ENCODE measurements at regions not wholly inside any gene's neighbourhood (a gene's known extent, or its start where the extent isn't known, plus 50 kb on each side); places are given as distances from the start of the nearest gene placed in this dataset.

DNA sequence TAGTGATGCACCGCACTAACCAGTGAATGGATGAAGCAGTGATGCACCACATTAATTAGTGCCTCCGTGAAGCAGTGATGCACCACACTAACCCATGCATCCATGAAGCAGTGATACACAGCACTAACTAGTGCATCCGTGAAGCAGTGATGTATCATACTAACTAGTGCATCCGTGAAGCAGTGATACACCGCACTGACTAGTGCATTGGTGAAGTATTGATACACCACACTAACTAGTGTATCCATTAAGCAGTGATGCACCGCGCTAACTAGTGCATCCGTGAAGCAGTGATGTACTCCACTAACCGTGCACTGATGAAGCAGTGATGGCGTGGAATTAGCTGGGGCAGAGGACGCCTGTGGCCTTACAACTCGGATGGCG, 80.6 kb upstream of the NKD1 start:
- Histone ChIP-seq H3K4me2 (peak overlapping the region; percentile 93), H3K9me3 (peaks cover 8% of the 10 kb centered on the region; the same call in 1 of the 3 replicates), H3K4me3 (peak overlapping the region; percentile 45), H3K27ac (peak overlapping the region in 1 of 2 experiments; percentile 81; a peak in 3 of 6 replicates), H3K4me1 (no peaks in the 10 kb centered on the region)
- no peak for DNase-seq (ENCODE audit: low read depth in 1 of 2, low spot score in 1 of 2)
- ATAC-seq, result no peak
- no peak for FAIRE-seq
- ChIA-PET POLR2A (no interaction called here), CTCF (no interaction called here)
- TF ChIP-seq NR3C1 (IDR thresholded peaks at IDR 0.05) (no peak), E2F6 (IDR thresholded peaks at IDR 0.05; ENCODE audit: borderline replicate concordance, low read depth) (no peak), FOXS1 (CRISPR knock-in tag; IDR thresholded peaks at IDR 0.05) (no peak), USF2 (IDR thresholded peaks at IDR 0.05) (no peak), KDM5A (IDR thresholded peaks at IDR 0.05) (no peak), MYC (IDR thresholded peaks at IDR 0.05; ENCODE audit: borderline replicate concordance, low read length) (no peak), HOXA7 (CRISPR knock-in tag; IDR thresholded peaks at IDR 0.05) (no peak), TFCP2L1 (CRISPR knock-in tag; IDR thresholded peaks at IDR 0.05) (no peak), JUNB (IDR thresholded peaks at IDR 0.05) (no peak)
- TF ChIP-seq, protein P1, sequence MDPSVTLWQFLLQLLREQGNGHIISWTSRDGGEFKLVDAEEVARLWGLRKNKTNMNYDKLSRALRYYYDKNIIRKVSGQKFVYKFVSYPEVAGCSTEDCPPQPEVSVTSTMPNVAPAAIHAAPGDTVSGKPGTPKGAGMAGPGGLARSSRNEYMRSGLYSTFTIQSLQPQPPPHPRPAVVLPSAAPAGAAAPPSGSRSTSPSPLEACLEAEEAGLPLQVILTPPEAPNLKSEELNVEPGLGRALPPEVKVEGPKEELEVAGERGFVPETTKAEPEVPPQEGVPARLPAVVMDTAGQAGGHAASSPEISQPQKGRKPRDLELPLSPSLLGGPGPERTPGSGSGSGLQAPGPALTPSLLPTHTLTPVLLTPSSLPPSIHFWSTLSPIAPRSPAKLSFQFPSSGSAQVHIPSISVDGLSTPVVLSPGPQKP (IDR thresholded peaks at IDR 0.05; ENCODE audit: low read depth, low read length), result no peak
- 81% methylated on average over 11 of the region's 13 CpGs for WGBS (ENCODE audit: missing lambda C conversion rate)

DNA sequence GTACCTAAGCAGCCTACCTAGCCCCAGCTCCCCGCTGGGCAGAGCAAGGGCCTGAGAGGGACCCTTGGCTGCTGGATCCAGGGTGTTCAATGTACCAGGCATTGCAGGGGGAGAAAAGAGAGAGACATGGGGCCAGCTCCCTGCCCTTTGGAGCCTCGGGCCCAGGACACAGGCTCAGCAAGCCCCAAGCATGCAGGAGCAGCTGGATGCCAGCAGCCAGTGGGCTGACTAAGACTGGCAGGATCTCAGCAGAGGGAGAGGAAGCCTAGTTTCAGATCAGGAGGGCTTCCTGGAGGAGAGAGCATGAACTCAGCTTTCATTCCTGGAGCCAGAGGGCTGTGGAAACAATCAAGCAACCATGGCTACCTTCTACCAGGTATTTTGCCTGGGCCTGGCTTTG, 82.0 kb upstream of the NKD1 start:
- H3K27ac ChIP-seq, result no peak overlapping the region
- H3K9me3 ChIP-seq, result peaks cover 8% of the 10 kb centered on the region; the same call in 1 of the 3 replicates
- WGBS (ENCODE audit: missing lambda C conversion rate), result 14% methylated on average over 1 of the region's 2 CpGs
- ATAC-seq (no peak), FAIRE-seq (no peak), DNase-seq (ENCODE audit: low read depth in 1 of 2, low spot score in 1 of 2) (no peak)
- no peaks in the 10 kb centered on the region for H3K4me1 ChIP-seq
- ChIA-PET POLR2A (no interaction called here), CTCF (interaction anchor here (0.9 kb wide), 1 partner anchor 77 kb away, joined by 3 read pairs; no protein-coding TSS in a partner anchor)
- TF ChIP-seq FOSL2 (IDR thresholded peaks at IDR 0.05) (no peak), FOSL2 (CRISPR knock-in tag; IDR thresholded peaks at IDR 0.05) (no peak), SMC3 (IDR thresholded peaks at IDR 0.05) (no peak), EHMT2 (IDR thresholded peaks at IDR 0.05; ENCODE audit: low read depth) (no peak), RNF2 (IDR thresholded peaks at IDR 0.05; ENCODE audit: borderline replicate concordance, low read depth) (no peak), GATA3 (IDR thresholded peaks at IDR 0.05; ENCODE audit: borderline replicate concordance) (no peak), CHD4 (IDR thresholded peaks at IDR 0.05; ENCODE audit: borderline replicate concordance) (no peak), TFCP2L1 (CRISPR knock-in tag; IDR thresholded peaks at IDR 0.05) (no peak), E2F6 (IDR thresholded peaks at IDR 0.05; ENCODE audit: borderline replicate concordance, low read depth) (no peak), JUN (IDR thresholded peaks at IDR 0.05) (no peak), ZC3H11A (IDR thresholded peaks at IDR 0.05) (no peak), HES2 (IDR thresholded peaks at IDR 0.05) (no peak), POLR2A (IDR thresholded peaks at IDR 0.05; ENCODE audit: low read length) (no peak), PHF8 (IDR thresholded peaks at IDR 0.05; ENCODE audit: borderline replicate concordance, low read depth) (no peak)
- TF ChIP-seq, protein P2, sequence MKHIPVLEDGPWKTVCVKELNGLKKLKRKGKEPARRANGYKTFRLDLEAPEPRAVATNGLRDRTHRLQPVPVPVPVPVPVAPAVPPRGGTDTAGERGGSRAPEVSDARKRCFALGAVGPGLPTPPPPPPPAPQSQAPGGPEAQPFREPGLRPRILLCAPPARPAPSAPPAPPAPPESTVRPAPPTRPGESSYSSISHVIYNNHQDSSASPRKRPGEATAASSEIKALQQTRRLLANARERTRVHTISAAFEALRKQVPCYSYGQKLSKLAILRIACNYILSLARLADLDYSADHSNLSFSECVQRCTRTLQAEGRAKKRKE (CRISPR knock-in tag; IDR thresholded peaks at IDR 0.05; ENCODE audit: low read depth), result no peak
- TF ChIP-seq, protein P1 (IDR thresholded peaks at IDR 0.05; ENCODE audit: low read depth, low read length), result no peak
- no peak overlapping the region for H3K4me2 ChIP-seq
- no peak overlapping the region for H3K4me3 ChIP-seq
